Dedifferentiated amniotic fluid mesenchymal stem cell (primary cell): ENCODE measurements at regions not wholly inside any gene's neighbourhood (a gene's known extent, or its start where the extent isn't known, plus 50 kb on each side); places are given as distances from the start of the nearest gene placed in this dataset.

Experiments used
- DNase-seq: peaks from one replicate; pipeline ENCODE4 v3.0.0-alpha.2; 2016; ENCODE audit errors: extremely low spot score

DNA sequence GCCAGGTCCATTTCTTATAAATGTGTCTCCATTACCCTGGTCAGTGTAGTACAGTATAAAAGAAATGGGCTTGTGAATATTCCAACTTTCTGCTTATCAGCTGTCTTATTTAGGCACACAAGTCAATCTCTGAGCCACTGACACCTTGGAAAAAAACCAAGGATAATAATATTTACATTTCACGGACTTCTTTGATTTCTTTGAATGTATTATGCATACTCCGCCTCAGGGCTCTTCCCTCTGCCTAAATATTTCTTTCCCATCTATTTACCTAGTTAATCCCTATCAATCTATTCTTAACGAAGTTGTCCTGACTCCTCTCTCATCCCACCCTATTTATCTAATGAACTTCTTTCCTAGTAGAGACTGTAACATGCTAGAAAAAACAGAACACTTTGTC, 253.8 kb downstream of the CRPPA start:
- no peak for DNase-seq

GRCh38 chr7:16144361-16144760, 277.0 kb downstream of the CRPPA start:
- DNase-seq: no peak

GRCh38 chr7:16137944-16138343, 283.4 kb downstream of the CRPPA start:
- no peak for DNase-seq

- no peak for DNase-seq
Observed at GRCh38 chr7:16136896-16137295, 284.4 kb downstream of the CRPPA start.

- peak; percentile 25 for DNase-seq
Observed at GRCh38 chr7:16135658-16136057, 285.7 kb downstream of the CRPPA start.

DNA sequence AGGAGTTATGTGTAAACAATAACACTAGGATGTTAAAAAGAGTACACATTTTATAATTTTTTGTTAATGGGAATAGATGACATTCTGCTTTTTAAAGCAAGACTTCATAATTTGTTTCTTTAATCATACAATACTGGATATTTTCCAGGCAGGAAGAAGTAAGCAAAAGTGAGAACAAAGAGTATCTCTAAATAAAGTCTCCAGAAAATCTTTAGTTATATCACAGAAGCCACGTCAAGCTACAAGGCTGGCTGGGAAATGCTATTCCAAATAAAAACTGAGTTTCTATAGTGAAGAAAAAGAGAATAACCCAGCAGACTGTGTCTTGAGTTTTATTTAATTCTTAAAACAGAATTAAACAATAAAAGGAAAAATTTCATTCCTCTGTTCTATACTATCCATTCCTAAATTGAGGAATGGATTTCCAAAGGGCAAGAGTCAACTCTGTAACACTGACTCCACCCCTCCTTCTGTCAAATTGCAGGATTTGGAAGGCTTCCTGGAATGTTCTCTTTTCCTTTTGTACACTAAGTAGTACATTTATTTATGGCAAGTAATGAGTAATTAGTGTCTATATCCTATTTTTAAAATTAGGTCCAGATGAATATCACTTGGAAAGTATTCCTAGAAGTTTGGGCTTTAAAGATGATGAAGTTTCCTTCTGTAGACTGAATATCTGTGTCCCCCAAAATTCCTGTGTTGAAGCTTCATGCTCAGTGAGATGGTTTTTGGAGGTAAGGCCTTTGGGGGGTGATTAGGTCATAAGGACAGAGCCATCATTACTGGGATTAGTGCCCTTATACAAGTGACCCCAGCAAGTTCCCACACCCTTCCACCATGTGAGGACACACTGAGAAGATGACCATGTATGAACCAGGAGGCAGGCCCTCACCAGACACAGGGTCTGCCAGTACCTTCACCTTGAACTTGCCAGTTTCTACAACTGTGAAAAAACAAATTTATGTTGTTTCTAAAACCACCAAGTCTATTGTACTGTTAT, 290.9 kb downstream of the CRPPA start:
- peak; percentile 20 for DNase-seq

DNA sequence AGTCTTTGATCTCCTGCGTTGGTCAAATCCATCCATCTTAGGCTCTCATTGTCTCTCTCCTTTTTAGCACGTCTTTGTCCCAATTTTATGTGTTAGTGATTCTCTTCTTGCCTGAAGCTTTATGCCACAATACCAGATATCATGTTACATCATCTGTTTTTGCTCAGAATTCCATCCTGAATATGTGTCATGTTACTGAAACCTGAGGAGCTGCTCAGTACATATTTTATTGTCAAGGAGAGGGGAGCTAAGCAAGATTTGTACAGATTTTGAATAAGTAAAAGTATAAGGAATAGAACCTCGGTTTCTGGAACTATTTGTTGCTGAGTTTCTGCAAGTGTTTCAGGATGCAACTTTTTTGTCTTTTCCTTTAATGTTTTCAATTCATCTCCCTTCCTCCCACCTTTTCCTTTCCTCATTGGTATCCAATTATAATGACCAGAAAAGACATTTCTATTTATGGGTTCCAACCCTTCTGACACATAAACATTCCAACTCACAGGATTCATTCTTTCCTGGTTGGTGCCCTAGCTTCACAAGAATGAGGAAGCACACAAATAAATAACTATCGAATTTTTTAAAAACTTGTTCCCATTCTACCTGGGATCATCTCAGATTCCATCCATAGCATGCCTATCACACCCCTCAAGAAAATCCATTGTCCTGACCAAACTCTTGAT, 291.8 kb downstream of the CRPPA start:
- DNase-seq: peak; percentile 84

DNA sequence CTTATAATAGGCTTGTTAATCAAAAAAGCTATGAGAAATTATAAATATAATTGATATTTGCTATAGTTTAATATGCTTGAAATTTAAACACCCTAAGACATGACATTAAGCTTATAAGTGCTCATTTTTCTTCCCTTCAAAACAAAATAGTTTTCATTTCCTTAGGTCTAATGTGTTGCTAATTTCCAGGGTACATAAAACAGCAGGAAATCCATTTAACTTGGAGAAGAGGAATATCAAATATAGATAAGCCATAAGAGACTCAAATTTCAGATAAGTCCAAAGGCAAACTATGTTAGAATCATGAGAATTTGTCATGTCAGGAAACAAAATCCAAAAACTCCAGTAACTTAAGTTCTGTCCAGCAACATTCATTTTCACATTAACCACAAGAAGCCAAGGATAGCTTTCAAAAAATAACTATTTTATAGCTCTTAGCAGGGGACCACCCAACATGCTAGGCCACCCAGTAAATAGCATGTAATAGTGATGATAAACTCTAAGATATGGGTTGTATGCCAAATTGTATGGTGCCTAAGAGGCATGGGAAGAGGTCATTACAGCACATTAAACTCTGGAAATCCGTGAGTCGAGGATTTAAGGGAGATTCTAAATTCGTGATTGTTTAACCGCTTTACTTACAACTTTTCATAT, 298.1 kb downstream of the CRPPA start:
- no peak for DNase-seq

GRCh38 chr7:16121876-16122390, 299.4 kb downstream of the CRPPA start:
- no peak for DNase-seq

GRCh38 chr7:16115374-16115773, 306.0 kb downstream of the CRPPA start:
- DNase-seq: no peak

DNA sequence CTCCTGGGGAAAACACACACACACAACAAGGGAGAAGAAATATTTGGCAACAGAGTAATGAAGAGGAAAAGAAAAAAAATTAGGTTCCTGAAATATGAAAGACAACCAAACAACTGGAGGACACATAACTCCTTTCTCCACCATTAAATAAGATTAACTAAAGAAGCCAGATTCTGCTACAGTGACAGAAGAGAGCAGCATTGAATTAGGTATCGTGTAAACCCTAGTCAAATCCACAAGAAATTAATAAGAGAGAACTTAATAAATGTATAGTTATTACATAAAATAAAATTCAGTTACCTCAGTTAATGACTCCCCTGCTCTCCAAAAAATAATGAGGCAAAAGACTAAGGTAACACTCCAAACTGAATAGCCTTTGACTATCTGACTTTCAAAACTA, 306.7 kb downstream of the CRPPA start:
- DNase-seq: no peak

DNA sequence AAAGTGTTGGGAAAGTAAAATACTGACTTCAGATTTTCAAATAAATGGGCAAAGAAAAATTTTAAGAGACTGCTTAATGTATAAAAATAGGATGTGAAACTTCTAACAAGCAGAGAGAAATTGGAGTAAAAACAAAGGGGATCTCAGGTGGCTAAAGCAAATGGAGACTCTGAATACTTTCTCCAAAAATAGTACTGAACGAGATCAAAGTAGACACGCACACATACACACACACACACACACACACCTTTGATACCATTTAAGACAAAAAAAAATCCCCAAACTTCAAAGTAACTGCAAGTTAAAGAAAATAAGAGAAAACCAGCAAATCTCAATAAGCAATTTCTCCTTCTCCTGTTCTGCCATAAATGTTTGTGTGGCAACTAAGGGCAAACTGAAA, 307.3 kb downstream of the CRPPA start:
- no peak for DNase-seq

- DNase-seq: no peak
Observed at GRCh38 chr7:16113058-16113457, 308.3 kb downstream of the CRPPA start.

- DNase-seq: no peak
Observed at GRCh38 chr7:16106869-16107268, 314.5 kb downstream of the CRPPA start.

GRCh38 chr7:16106300-16106699, 315.0 kb downstream of the CRPPA start:
- DNase-seq: no peak

DNA sequence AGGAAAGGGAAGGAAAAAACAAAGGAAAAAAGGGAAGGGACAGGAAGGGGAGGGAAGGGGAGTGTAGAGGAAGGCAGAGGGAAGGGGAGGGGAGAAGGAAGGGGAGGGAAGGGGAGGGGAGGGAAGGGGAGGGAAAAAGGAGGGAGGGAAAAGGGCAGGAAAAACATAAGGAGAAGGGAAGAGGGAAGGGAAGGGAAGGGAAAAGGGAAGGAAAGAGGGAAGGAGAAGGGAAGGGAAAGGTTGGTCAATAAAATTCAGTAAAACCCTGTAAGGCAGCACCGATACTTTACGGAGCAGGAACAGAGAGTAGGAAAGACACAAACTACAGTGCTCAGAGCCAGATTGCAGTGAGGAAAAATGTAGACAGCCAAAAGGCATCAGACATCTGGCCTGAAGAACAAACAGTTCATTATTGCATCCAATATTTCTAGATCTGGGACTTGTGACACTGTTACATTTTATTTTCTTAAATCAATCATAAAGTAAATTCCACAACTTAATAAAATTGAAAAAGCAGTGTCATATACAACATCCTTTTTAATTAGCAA, 322.0 kb downstream of the CRPPA start:
- DNase-seq: no peak

DNA sequence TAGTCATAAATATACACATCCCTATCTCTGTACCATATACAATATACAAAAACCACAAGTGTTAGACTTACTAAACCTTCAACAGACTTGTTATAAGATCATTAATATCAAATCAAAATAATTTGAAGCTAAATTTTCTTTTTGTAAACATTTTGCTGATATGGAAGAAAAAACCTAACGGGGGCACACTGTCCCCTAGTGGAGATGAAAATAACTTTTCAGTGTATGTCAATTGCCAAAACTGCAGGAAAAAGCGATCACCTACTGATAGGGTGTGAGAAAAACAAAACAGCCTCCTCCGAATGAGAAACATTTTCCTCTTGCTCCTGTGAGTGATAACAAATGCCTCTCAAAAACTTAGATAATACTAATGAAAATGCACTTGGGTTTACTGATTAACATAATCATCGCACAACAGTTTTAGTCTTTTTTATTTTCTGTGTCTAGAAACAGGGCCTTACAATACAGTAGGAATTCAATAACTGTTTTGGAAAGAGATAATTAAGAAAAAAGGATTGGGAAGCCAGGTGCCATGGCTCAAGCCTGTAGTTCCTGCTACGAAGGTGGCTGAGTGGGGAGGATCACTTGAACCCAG, 322.7 kb downstream of the CRPPA start:
- no peak for DNase-seq

DNA sequence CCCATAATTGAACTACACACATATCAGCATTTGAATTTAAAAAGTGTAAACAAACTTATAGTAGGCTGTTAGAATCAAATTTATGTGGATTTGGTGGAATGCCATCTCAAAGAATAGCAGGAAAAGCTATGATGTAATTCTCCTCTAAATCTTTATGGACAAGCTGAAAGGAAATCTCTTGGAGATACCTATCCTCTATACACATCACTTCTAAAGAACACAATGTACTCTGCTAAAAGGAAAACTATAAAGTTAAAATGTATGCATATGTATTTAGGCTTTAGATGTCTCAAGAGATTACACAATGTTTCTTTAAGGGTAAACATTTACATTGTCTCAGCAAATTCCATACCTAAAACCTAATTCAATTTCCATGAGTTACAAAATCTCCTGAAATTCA, 323.3 kb downstream of the CRPPA start:
- DNase-seq: no peak

DNA sequence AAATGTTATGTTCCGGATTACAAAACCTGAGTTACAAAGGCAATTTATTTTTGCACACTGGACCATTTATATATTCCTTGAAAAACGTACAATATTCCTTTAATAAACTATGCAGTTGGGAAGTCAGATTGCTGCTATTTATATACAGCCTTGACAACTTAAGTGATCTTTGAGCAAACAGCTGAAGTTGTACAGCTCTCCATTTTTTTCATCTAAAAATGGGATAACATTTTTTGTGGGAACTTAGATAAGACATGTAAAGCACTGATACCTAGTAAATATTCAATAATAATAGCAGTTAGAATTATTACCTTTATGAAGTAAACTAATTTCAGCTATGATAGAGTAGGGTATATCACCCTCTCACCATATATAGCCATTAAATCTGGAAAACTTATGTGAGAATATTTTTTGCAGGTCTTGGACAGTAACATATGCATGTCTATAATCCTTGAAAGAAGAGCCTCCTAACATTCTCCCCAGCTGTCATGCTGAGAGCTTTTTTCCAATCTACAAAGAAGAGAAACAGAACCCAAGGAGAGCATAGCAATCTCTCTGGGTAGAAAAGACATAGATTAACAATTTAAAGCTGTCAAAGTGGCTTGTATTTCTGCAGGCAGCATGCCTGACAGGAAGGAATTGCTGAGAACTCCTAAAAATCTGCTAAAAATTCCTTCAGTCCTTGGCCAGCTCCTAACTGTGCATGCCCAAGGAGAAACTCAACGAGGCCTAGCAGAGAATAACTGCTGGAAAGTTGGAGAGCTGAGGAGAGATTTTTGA, 326.0 kb downstream of the CRPPA start:
- DNase-seq: no peak

DNA sequence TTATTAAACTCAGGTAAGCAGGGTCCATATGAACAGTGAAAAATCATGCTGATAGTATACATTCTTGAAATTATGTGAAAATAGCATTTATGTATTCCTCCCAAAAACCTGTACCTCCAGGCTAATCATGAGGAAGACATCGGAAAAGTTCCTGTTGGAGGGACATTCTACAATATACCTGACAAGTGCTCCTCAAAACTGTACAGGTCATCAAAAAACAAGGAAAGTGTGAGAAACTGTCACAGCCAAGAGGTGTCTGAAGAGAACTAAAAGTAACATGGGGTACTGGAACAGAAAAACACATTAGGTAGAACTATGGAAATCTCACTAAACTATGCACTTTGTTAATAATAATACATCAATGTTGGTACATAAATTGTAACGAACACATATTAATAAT, 326.7 kb downstream of the CRPPA start:
- no peak for DNase-seq

DNA sequence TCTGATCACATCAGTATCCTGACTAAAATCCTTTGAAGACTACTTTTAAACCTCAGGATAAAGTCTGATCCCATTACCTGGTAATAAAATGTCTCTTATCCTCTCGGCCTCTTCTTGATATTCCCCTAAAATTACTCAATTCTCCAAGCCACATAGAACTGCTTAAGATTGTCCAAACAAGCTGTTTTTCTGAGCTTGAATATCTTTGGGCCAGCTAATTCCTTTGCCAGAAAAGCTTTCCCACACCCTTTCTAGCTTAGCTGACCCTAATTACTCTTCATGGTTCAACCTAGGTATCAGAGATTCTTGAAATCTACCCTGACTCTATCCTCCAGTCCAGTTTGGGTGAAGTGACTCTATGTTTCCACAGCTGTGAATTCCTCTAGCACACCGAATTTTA, 328.6 kb downstream of the CRPPA start:
- no peak for DNase-seq
